SK-N-SH (cell line): ENCODE measurements at regions not wholly inside any gene's neighbourhood (a gene's known extent, or its start where the extent isn't known, plus 50 kb on each side); places are given as distances from the start of the nearest gene placed in this dataset.

Experiments
- CTCF ChIA-PET: fragments of 300-600, 350-600 bp; formaldehyde crosslinking; extraction: SDS; loops from one replicate; lab custom pipeline; 2021; lab: Yijun Ruan, JAX
- POLR2A ChIA-PET: fragments of 350-600 bp; sonication (Branson Sonifier 250); formaldehyde crosslinking; extraction: SDS; loops from one replicate; lab custom pipeline; 2020; ENCODE audit warnings: antibody characterized with exemption, inconsistent platforms; lab: Yijun Ruan, JAX
- DNase-seq: peaks from one replicate; pipeline ENCODE4 v3.0.0; 2012
- H2AFZ ChIP-seq: fragments of 200-600 bp; sonication (generic); 2 replicates; pipeline ENCODE4 v1.8.1; 2016; ENCODE audit warnings: antibody characterized with exemption, mild to moderate bottlenecking, low read depth
- H3F3A ChIP-seq: fragments of 200-600 bp; sonication (generic); replicated peaks from 2 replicates; pipeline ENCODE3; 2016; ENCODE audit warnings: antibody characterized with exemption, mild to moderate bottlenecking; ENCODE audit not compliant: insufficient read depth
- H3K27ac ChIP-seq, 2 experiments: fragments of 200-500 bp in 1 of 2; fragments of 200-600 bp in 1 of 2; sonication (Bioruptor generic) in 1 of 2; sonication (generic), shearing (Covaris generic) in 1 of 2; 2 replicates each; pipeline versions ENCODE4 v1.5.1 to v1.6.1; 2014 to 2016; ENCODE audit warnings: low read depth in 2 of 2, inconsistent platforms in 1 of 2, low read length in 1 of 2, mild to moderate bottlenecking in 1 of 2, mixed read lengths in 1 of 2
- H3K27me3 ChIP-seq: fragments of 200-600 bp; sonication (generic), shearing (Covaris generic); 2 replicates; pipeline ENCODE4 v1.6.1; 2016; ENCODE audit warnings: mixed run types; ENCODE audit not compliant: insufficient read depth
- H3K36me3 ChIP-seq, 2 experiments: fragments of 200-500 bp in 1 of 2; fragments of 200-600 bp in 1 of 2; sonication (Bioruptor generic) in 1 of 2; sonication (generic) in 1 of 2; replicated peaks in 1 of 2; 2 replicates each; pipeline versions ENCODE3 to v1.5.1; 2014 to 2016; ENCODE audit warnings: low read length in 1 of 2, mild to moderate bottlenecking in 1 of 2; ENCODE audit not compliant: insufficient read depth in 2 of 2, control insufficient read depth in 1 of 2
- H3K4me1 ChIP-seq, 2 experiments: fragments of 200-500 bp in 1 of 2; fragments of 200-600 bp in 1 of 2; sonication (Bioruptor generic) in 1 of 2; sonication (generic), shearing (Covaris generic) in 1 of 2; 2 replicates each; pipeline versions ENCODE4 v1.5.1 to v1.6.1; 2014 to 2016; ENCODE audit warnings: low read depth in 1 of 2, low read length in 1 of 2, mixed run types in 1 of 2; ENCODE audit not compliant: insufficient read depth in 2 of 2, control insufficient read depth in 1 of 2
- H3K4me2 ChIP-seq: fragments of 200-600 bp; sonication (generic), shearing (Covaris generic); 2 replicates; pipeline ENCODE4 v1.6.1; 2017; ENCODE audit warnings: mixed run types
- H3K4me3 ChIP-seq, 2 experiments: fragments of 200-500 bp in 1 of 2; fragments of 200-600 bp in 1 of 2; sonication (Bioruptor generic) in 1 of 2; sonication (generic), shearing (Covaris generic) in 1 of 2; 2 replicates each; pipeline versions ENCODE4 v1.5.1 to v1.8.1; 2014 to 2016; ENCODE audit warnings: low read depth in 2 of 2, inconsistent platforms in 1 of 2, low read length in 1 of 2, mild to moderate bottlenecking in 1 of 2, mixed read lengths in 1 of 2, moderate library complexity in 1 of 2
- H3K79me2 ChIP-seq: fragments of 200-600 bp; sonication (generic); 2 replicates; pipeline ENCODE4 v1.8.1; 2017; ENCODE audit warnings: mild to moderate bottlenecking; ENCODE audit not compliant: insufficient read depth
- H3K9ac ChIP-seq: fragments of 200-600 bp; sonication (generic); 2 replicates; pipeline ENCODE4 v1.6.1; 2017; ENCODE audit warnings: mixed run types
- H3K9me2 ChIP-seq: fragments of 200-600 bp; sonication (generic); 2 replicates; pipeline ENCODE4 v1.6.1; 2017; ENCODE audit warnings: mixed run types
- H3K9me3 ChIP-seq: fragments of 200-600 bp; sonication (generic); 2 replicates; pipeline ENCODE4 v1.6.1; 2017; ENCODE audit warnings: mixed run types, mild to moderate bottlenecking, moderate library complexity
- H4K20me1 ChIP-seq: fragments of 200-600 bp; sonication (generic); 2 replicates; pipeline ENCODE4 v1.6.1; 2017; ENCODE audit warnings: mild to moderate bottlenecking, mixed run types; ENCODE audit not compliant: insufficient read depth
- CHD2 ChIP-seq: fragments of 150-350 bp; IDR thresholded peaks from 2 replicates; pipeline ENCODE4 v1.6.1; 2018; ENCODE audit warnings: low read length; ENCODE audit not compliant: partially characterized antibody
- ELF1 ChIP-seq: IDR thresholded peaks from 2 replicates; pipeline ENCODE4 v1.4.0; 2012
- EP300 ChIP-seq, 2 experiments: IDR thresholded peaks; 2 replicates each; pipeline versions ENCODE4 v1.4.0 to v1.6.1; 2012; ENCODE audit warnings: borderline replicate concordance in 1 of 2, low read depth in 1 of 2, low read length in 1 of 2
- FOSL2 ChIP-seq: IDR thresholded peaks from 2 replicates; pipeline ENCODE4 v1.4.0; 2012; ENCODE audit warnings: low read depth, mild to moderate bottlenecking, moderate library complexity, borderline replicate concordance
- FOXJ3 ChIP-seq: sonication (generic); formaldehyde crosslinking; IDR thresholded peaks from 2 replicates; pipeline ENCODE4 v1.5.1; 2020; ENCODE audit warnings: mild to moderate bottlenecking, missing genetic modification reagents
- FOXM1 ChIP-seq: IDR thresholded peaks from 2 replicates; pipeline ENCODE4 v1.4.0; 2012; ENCODE audit warnings: low read depth, mild to moderate bottlenecking
- JUND ChIP-seq: IDR thresholded peaks from 2 replicates; pipeline ENCODE4 v1.4.0; 2012
- MEF2A ChIP-seq: IDR thresholded peaks from 2 replicates; pipeline ENCODE4 v1.4.0; 2012; ENCODE audit warnings: low read depth, borderline replicate concordance
- MXI1 ChIP-seq: IDR thresholded peaks from 2 replicates; pipeline ENCODE4 v1.6.1; 2012; ENCODE audit warnings: mild to moderate bottlenecking, low read depth, low read length, improper control_type of control experiment
- NFIC ChIP-seq: IDR thresholded peaks from 2 replicates; pipeline ENCODE4 v1.4.0; 2012; ENCODE audit warnings: borderline replicate concordance
- RCOR1 ChIP-seq: fragments of 150-350 bp; IDR thresholded peaks from 2 replicates; pipeline ENCODE4 v1.6.1; 2017; ENCODE audit warnings: antibody characterized with exemption, low read length
- RXRA ChIP-seq: IDR thresholded peaks from 2 replicates; pipeline ENCODE4 v1.4.0; 2012; ENCODE audit warnings: low read depth, mild to moderate bottlenecking, borderline replicate concordance
- SIN3A ChIP-seq: IDR thresholded peaks from 2 replicates; pipeline ENCODE4 v1.6.1; 2012; ENCODE audit warnings: low read depth, mild to moderate bottlenecking, low read length, moderate library complexity, borderline replicate concordance
- TAF1 ChIP-seq: IDR thresholded peaks from 2 replicates; pipeline ENCODE4 v1.6.1; 2012; ENCODE audit warnings: low read depth, mild to moderate bottlenecking, low read length, moderate library complexity, borderline replicate concordance
- TEAD4 ChIP-seq: IDR thresholded peaks from 2 replicates; pipeline ENCODE4 v1.4.0; 2012; ENCODE audit warnings: mild to moderate bottlenecking, borderline replicate concordance; ENCODE audit not compliant: insufficient read depth
- YY1 ChIP-seq: IDR thresholded peaks from 2 replicates; pipeline ENCODE4 v1.4.0; 2012; ENCODE audit warnings: low read depth, mild to moderate bottlenecking
- WGBS: methylation state at CpG from one replicate; pipeline ENCODE4 v1.1.6; 2017; ENCODE audit warnings: low lambda C conversion rate; 5-methylcytosine and 5-hydroxymethylcytosine counted together
- TF ChIP-seq, protein P1 (sequence below): IDR thresholded peaks from 2 replicates; pipeline ENCODE4 v1.6.1; 2012; ENCODE audit warnings: mild to moderate bottlenecking, low read depth, low read length, moderate library complexity
- TF ChIP-seq, protein P2 (sequence below): fragments of 150-350 bp; IDR thresholded peaks from 2 replicates; pipeline ENCODE4 v1.6.1; 2016; ENCODE audit warnings: mild to moderate bottlenecking, low read depth, low read length

DNA sequence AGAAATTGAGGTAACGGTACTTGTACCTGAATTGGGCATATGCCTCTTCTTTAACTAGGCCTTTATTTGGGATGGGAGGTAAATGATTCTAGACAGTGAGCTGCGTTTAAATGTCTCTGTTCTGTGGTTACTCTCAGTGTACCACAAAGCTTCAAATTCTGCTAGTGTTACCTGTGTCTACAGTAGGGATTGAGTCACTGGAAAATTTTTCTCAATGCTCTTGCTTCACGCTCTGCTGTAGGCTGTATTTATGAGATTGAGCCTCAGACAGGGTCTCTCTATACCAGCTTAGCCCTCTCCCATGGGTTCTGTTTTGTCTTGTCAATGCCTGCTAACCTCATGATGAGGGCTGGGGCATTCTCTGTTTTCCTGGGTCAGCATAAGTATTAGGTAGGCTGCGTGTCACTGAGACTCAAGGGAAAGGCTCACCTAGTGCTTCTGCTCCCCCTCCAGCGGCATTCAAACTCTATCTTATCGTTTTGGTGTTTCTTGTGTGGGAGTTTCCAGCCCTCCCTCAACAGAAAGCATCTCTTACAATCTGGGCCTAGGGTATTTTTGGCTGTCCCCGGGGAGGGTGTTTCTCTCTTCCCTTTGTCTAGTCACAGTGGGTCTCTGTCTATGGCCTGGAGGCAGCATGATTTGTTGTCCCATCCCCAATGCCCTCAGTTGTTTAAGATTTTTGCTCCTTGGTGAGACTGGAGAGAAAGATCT, 285.8 kb downstream of the ADGRD1 start:
- no peak overlapping the region for H3K4me3 ChIP-seq
- TF ChIP-seq SIN3A (no peak), YY1 (no peak), FOSL2 (no peak), EP300 (IDR thresholded peaks at IDR 0.05; ENCODE audit: borderline replicate concordance in 1 of 2, low read depth in 1 of 2, low read length in 1 of 2) (no peak), RCOR1 (no peak), ELF1 (no peak), TAF1 (no peak), NFIC (no peak), FOXJ3 (CRISPR knock-in tag) (no peak), TEAD4 (no peak), JUND (no peak), RXRA (no peak), MXI1 (no peak), MEF2A (no peak), CHD2 (no peak), FOXM1 (no peak)
- TF ChIP-seq, protein P1, sequence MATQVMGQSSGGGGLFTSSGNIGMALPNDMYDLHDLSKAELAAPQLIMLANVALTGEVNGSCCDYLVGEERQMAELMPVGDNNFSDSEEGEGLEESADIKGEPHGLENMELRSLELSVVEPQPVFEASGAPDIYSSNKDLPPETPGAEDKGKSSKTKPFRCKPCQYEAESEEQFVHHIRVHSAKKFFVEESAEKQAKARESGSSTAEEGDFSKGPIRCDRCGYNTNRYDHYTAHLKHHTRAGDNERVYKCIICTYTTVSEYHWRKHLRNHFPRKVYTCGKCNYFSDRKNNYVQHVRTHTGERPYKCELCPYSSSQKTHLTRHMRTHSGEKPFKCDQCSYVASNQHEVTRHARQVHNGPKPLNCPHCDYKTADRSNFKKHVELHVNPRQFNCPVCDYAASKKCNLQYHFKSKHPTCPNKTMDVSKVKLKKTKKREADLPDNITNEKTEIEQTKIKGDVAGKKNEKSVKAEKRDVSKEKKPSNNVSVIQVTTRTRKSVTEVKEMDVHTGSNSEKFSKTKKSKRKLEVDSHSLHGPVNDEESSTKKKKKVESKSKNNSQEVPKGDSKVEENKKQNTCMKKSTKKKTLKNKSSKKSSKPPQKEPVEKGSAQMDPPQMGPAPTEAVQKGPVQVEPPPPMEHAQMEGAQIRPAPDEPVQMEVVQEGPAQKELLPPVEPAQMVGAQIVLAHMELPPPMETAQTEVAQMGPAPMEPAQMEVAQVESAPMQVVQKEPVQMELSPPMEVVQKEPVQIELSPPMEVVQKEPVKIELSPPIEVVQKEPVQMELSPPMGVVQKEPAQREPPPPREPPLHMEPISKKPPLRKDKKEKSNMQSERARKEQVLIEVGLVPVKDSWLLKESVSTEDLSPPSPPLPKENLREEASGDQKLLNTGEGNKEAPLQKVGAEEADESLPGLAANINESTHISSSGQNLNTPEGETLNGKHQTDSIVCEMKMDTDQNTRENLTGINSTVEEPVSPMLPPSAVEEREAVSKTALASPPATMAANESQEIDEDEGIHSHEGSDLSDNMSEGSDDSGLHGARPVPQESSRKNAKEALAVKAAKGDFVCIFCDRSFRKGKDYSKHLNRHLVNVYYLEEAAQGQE = no peak
- TF ChIP-seq, protein P2, sequence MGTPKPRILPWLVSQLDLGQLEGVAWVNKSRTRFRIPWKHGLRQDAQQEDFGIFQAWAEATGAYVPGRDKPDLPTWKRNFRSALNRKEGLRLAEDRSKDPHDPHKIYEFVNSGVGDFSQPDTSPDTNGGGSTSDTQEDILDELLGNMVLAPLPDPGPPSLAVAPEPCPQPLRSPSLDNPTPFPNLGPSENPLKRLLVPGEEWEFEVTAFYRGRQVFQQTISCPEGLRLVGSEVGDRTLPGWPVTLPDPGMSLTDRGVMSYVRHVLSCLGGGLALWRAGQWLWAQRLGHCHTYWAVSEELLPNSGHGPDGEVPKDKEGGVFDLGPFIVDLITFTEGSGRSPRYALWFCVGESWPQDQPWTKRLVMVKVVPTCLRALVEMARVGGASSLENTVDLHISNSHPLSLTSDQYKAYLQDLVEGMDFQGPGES = no peak
- TF ChIP-seq, all 33 proteins: peak for 0
- H4K20me1 ChIP-seq = no peaks in the 10 kb centered on the region
- no peak overlapping the region for H2AFZ ChIP-seq
- H3K27me3 ChIP-seq = no peaks in the 10 kb centered on the region
- CTCF ChIA-PET = interaction anchor here (1.3 kb wide), 1 partner anchor 107 kb away, joined by 3 read pairs; no protein-coding TSS in a partner anchor
- no peak for DNase-seq
- POLR2A ChIA-PET = no interaction called here
- no peak overlapping the region for H3K9ac ChIP-seq
- peaks cover 0 to 3% of the 10 kb centered on the region in 2 experiments; a peak in 1 of 4 replicates for H3K4me1 ChIP-seq
- no peaks in the 10 kb centered on the region for H3K79me2 ChIP-seq
- no peaks in the 10 kb centered on the region for H3K9me3 ChIP-seq
- no peaks in the 10 kb centered on the region for H3F3A ChIP-seq
- H3K36me3 ChIP-seq = no peaks in the 10 kb centered on the region
- 31% methylated on average over 7 of the region's 7 CpGs for WGBS
- no peaks in the 10 kb centered on the region for H3K9me2 ChIP-seq
- H3K27ac ChIP-seq = no peak overlapping the region
- H3K4me2 ChIP-seq = no peak overlapping the region
